ENCODE measurements at regions not wholly inside any gene's neighbourhood (a gene's known extent, or its start where the extent isn't known, plus 50 kb on each side); places are given as distances from the start of the nearest gene placed in this dataset.

DNA sequence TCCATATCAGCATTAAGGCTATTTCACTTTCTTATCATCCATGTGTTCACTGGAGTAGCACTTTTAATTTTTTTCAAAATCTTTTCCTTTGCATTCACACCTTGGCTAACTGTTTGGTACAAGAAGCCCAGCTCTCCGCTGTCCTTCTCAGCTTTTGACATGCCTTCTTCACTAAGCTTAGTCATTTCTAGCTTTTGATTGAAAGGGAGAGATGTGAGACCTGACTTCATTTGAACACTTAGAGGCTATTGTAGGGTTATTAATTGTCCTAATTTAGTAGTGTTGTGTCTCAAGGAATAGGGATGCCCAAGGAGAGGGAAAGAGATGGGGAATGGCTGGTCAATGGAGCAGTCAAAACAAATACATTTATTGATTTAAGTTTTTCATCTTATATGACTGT lies 350.0 kb downstream of the CXCL12 start:
- no peak for ATAC-seq
- TF ChIP-seq ZNF8 (CRISPR knock-in tag; IDR thresholded peaks at IDR 0.05) (no peak), OSR1 (CRISPR knock-in tag; IDR thresholded peaks at IDR 0.05) (no peak)
- TF ChIP-seq, protein P1, sequence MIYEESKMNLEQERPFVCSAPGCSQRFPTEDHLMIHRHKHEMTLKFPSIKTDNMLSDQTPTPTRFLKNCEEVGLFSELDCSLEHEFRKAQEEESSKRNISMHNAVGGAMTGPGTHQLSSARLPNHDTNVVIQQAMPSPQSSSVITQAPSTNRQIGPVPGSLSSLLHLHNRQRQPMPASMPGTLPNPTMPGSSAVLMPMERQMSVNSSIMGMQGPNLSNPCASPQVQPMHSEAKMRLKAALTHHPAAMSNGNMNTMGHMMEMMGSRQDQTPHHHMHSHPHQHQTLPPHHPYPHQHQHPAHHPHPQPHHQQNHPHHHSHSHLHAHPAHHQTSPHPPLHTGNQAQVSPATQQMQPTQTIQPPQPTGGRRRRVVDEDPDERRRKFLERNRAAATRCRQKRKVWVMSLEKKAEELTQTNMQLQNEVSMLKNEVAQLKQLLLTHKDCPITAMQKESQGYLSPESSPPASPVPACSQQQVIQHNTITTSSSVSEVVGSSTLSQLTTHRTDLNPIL (CRISPR knock-in tag; IDR thresholded peaks at IDR 0.05; ENCODE audit: low read depth) = no peak

DNA sequence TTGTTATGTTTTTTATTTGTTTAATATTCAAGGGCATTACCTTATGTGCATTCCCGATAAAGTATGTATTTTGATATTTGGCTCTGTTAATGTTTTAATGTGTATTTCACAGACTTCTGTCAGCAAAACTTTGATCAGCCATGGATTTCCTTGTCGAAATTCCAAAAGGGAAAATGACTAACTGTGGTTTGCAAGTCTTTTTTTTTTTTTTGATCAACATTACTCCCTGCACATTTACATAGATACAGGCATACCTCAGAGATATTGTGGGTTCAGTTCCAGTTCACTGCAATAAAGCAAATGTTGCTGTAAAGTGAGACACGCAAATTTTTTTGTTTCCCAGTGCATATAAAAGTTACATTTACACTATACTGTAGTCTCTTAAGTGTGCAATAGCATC lies 351.9 kb downstream of the CXCL12 start:
- TF ChIP-seq SNAI2 (CRISPR knock-in tag; IDR thresholded peaks at IDR 0.05) (no peak), OSR1 (CRISPR knock-in tag; IDR thresholded peaks at IDR 0.05) (no peak), ESRRG (CRISPR knock-in tag; IDR thresholded peaks at IDR 0.05) (no peak), ZNF565 (CRISPR knock-in tag; conservative IDR thresholded peaks at IDR 0.05; ENCODE audit: low read depth) (no peak), BACH2 (CRISPR knock-in tag; IDR thresholded peaks at IDR 0.05; ENCODE audit: borderline replicate concordance) (no peak), TOX (CRISPR knock-in tag; IDR thresholded peaks at IDR 0.05; ENCODE audit: borderline replicate concordance) (no peak), CSDC2 (CRISPR knock-in tag; IDR thresholded peaks at IDR 0.05) (no peak), ZFP3 (CRISPR knock-in tag; IDR thresholded peaks at IDR 0.05) (no peak), PPARA (CRISPR knock-in tag; IDR thresholded peaks at IDR 0.05; ENCODE audit: borderline replicate concordance) (no peak), GLIS3 (CRISPR knock-in tag; IDR thresholded peaks at IDR 0.05) (no peak), ZNF8 (CRISPR knock-in tag; IDR thresholded peaks at IDR 0.05) (no peak)
- TF ChIP-seq, protein P2, sequence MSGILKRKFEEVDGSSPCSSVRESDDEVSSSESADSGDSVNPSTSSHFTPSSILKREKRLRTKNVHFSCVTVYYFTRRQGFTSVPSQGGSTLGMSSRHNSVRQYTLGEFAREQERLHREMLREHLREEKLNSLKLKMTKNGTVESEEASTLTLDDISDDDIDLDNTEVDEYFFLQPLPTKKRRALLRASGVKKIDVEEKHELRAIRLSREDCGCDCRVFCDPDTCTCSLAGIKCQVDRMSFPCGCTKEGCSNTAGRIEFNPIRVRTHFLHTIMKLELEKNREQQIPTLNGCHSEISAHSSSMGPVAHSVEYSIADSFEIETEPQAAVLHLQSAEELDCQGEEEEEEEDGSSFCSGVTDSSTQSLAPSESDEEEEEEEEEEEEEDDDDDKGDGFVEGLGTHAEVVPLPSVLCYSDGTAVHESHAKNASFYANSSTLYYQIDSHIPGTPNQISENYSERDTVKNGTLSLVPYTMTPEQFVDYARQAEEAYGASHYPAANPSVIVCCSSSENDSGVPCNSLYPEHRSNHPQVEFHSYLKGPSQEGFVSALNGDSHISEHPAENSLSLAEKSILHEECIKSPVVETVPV (CRISPR knock-in tag; IDR thresholded peaks at IDR 0.05) = no peak
- TF ChIP-seq, protein P3, sequence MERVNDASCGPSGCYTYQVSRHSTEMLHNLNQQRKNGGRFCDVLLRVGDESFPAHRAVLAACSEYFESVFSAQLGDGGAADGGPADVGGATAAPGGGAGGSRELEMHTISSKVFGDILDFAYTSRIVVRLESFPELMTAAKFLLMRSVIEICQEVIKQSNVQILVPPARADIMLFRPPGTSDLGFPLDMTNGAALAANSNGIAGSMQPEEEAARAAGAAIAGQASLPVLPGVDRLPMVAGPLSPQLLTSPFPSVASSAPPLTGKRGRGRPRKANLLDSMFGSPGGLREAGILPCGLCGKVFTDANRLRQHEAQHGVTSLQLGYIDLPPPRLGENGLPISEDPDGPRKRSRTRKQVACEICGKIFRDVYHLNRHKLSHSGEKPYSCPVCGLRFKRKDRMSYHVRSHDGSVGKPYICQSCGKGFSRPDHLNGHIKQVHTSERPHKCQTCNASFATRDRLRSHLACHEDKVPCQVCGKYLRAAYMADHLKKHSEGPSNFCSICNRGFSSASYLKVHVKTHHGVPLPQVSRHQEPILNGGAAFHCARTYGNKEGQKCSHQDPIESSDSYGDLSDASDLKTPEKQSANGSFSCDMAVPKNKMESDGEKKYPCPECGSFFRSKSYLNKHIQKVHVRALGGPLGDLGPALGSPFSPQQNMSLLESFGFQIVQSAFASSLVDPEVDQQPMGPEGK (CRISPR knock-in tag; IDR thresholded peaks at IDR 0.05; ENCODE audit: borderline replicate concordance) = no peak
- ATAC-seq = no peak

DNA sequence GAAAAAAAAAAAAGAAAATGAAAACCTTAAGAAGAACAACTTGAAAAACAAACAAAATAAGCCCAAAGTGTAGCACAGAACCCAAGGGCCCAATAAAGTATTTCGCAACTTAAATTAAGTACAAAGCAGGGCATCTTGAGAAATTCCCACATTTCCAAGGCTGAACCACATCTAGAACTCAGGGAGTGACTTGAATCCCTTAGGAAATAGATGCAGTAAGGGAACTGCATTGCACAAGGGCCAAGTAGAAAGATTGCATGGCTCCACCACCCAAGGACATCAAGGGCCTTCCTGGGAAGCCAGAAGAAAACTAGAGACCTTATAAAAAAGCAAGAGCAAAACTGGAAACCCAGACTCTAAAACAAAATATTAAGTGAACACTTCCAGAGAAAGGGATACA lies 352.7 kb downstream of the CXCL12 start:
- TF ChIP-seq TCF4 (CRISPR knock-in tag; IDR thresholded peaks at IDR 0.05; ENCODE audit: borderline replicate concordance) (no peak), ZC3H10 (CRISPR knock-in tag; IDR thresholded peaks at IDR 0.05) (no peak), BACH2 (CRISPR knock-in tag; IDR thresholded peaks at IDR 0.05; ENCODE audit: borderline replicate concordance) (no peak), ZFP3 (CRISPR knock-in tag; IDR thresholded peaks at IDR 0.05) (no peak)
- TF ChIP-seq, protein P3 (CRISPR knock-in tag; IDR thresholded peaks at IDR 0.05; ENCODE audit: borderline replicate concordance) = no peak

DNA sequence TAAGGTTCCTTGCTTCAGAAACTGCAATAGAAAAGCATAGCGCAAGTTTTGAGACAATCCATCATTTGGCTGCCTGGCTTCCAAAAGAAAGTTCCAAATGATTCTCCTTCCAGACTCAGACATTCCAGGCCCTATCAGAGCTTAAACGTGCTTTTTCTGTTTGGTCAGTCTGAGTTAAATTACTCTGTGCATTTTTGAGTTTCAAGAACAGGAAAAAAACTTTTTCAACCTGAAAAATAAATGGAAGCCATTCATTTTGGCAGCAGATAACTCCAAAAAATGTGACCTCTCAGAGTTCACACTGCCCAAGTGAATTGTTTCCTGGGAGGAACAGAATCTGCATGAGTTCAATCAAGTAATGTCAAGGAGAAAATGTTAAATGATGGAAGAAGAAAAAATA lies 354.2 kb downstream of the CXCL12 start:
- TF ChIP-seq PPARA (CRISPR knock-in tag; IDR thresholded peaks at IDR 0.05; ENCODE audit: borderline replicate concordance) (no peak), ARNTL (CRISPR knock-in tag; IDR thresholded peaks at IDR 0.05; ENCODE audit: borderline replicate concordance, low read depth) (no peak), ESRRG (CRISPR knock-in tag; IDR thresholded peaks at IDR 0.05) (no peak), BACH2 (CRISPR knock-in tag; IDR thresholded peaks at IDR 0.05; ENCODE audit: borderline replicate concordance) (no peak), RARB (CRISPR knock-in tag; IDR thresholded peaks at IDR 0.05) (no peak), ZNF565 (CRISPR knock-in tag; conservative IDR thresholded peaks at IDR 0.05; ENCODE audit: low read depth) (no peak)
- TF ChIP-seq, protein P2 (CRISPR knock-in tag; IDR thresholded peaks at IDR 0.05) = no peak
- no peak for ATAC-seq

More for the DNA sequence above, 352.7 kb downstream of the CXCL12 start:
- ATAC-seq = no peak

DNA sequence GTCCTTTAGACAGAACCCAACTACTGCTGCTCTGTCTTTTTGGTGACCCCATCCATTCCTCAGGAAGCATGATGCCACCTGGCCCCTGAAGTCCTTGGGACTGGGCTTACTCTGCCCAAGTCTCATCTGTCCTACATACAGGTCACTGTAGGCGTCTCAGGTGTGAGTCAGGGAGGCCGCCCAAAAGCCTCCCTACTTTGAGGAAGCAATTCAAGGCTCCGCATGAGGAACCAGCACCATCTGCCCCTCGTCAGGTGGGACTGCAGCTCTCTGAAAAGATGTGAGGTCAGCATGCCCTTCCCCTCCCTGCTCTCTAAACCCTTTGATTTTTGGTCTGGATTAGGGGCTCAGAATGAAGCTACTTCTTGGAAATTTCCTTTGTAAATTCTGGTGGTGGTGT lies 354.8 kb downstream of the CXCL12 start:
- no peak for ATAC-seq
- TF ChIP-seq ZNF70 (CRISPR knock-in tag; IDR thresholded peaks at IDR 0.05) = no peak
- TF ChIP-seq ZFP30 (CRISPR knock-in tag; IDR thresholded peaks at IDR 0.05) = no peak
- no peak for TF ChIP-seq BACH2 (CRISPR knock-in tag; IDR thresholded peaks at IDR 0.05; ENCODE audit: borderline replicate concordance)
- no peak for TF ChIP-seq ZFP3 (CRISPR knock-in tag; IDR thresholded peaks at IDR 0.05)
- TF ChIP-seq ZNF565 (CRISPR knock-in tag; conservative IDR thresholded peaks at IDR 0.05; ENCODE audit: low read depth) = no peak
- no peak for TF ChIP-seq ESRRG (CRISPR knock-in tag; IDR thresholded peaks at IDR 0.05)
- TF ChIP-seq TOX (CRISPR knock-in tag; IDR thresholded peaks at IDR 0.05; ENCODE audit: borderline replicate concordance) = no peak
- no peak for TF ChIP-seq OSR1 (CRISPR knock-in tag; IDR thresholded peaks at IDR 0.05)
- TF ChIP-seq PPARA (CRISPR knock-in tag; IDR thresholded peaks at IDR 0.05; ENCODE audit: borderline replicate concordance) = no peak
- TF ChIP-seq ISL1 (CRISPR knock-in tag; IDR thresholded peaks at IDR 0.05) = no peak
- TF ChIP-seq ZC3H10 (CRISPR knock-in tag; IDR thresholded peaks at IDR 0.05) = no peak
- TF ChIP-seq, protein P2 (CRISPR knock-in tag; IDR thresholded peaks at IDR 0.05) = no peak
- TF ChIP-seq, protein P3 (CRISPR knock-in tag; IDR thresholded peaks at IDR 0.05; ENCODE audit: borderline replicate concordance) = no peak
- TF ChIP-seq ARNTL (CRISPR knock-in tag; IDR thresholded peaks at IDR 0.05; ENCODE audit: borderline replicate concordance, low read depth) = no peak
- TF ChIP-seq RARB (CRISPR knock-in tag; IDR thresholded peaks at IDR 0.05) = no peak

All from SK-N-SH treated with all-trans-retinoic acid at 6 μM for 48 hours (cell line).